ENCODE measurements at regions not wholly inside any gene's neighbourhood (a gene's known extent, or its start where the extent isn't known, plus 50 kb on each side); places are given as distances from the start of the nearest gene placed in this dataset.

GRCh38 chr1:88003255-88003654 is 674.6 kb downstream of the LMO4 start:
- Histone ChIP-seq H3K4me3 (ENCODE audit: low read length in 2 of 2) (no peak overlapping the region), H3K36me3 (replicated peaks in 1 of 2; ENCODE audit: control insufficient read depth in 2 of 2, insufficient read depth in 2 of 2, low read length in 2 of 2) (no peaks in the 10 kb centered on the region), H3K9ac (ENCODE audit: low read depth, low read length, poor library complexity) (no peak overlapping the region), H3K27ac (replicated peaks; ENCODE audit: low read length) (no peak overlapping the region), H3K4me2 (ENCODE audit: insufficient read depth, low read length, poor library complexity, severe bottlenecking) (no peak overlapping the region), H3K27me3 (ENCODE audit: control insufficient read depth in 3 of 3, insufficient read depth in 3 of 3, low read depth in 1 of 3, low read length in 3 of 3) (no peaks in the 10 kb centered on the region), H3K23ac (ENCODE audit: low read depth, low read length, poor library complexity) (no peak overlapping the region), H4K8ac (ENCODE audit: low read depth, low read length) (no peak overlapping the region), H2BK12ac (ENCODE audit: low read length) (no peak overlapping the region), H3K79me1 (ENCODE audit: low read depth, low read length) (no peaks in the 10 kb centered on the region), H2BK15ac (ENCODE audit: low read length) (no peak overlapping the region), H2AFZ (ENCODE audit: low read length) (no peak overlapping the region), H3K14ac (ENCODE audit: low read length) (no peak overlapping the region), H4K91ac (ENCODE audit: low read depth, low read length, poor library complexity) (no peak overlapping the region), H3K18ac (ENCODE audit: low read length) (no peak overlapping the region), H2BK5ac (ENCODE audit: low read length) (no peak overlapping the region), H2BK120ac (ENCODE audit: low read depth, low read length) (no peak overlapping the region), H3K4me1 (ENCODE audit: control insufficient read depth in 2 of 2, insufficient read depth in 1 of 2, low read depth in 1 of 2, low read length in 2 of 2) (no peaks in the 10 kb centered on the region), H3K4ac (ENCODE audit: low read length) (no peak overlapping the region), H3K9me3 (replicated peaks in 1 of 2; ENCODE audit: control insufficient read depth in 2 of 2, insufficient read depth in 1 of 2, low read depth in 1 of 2, low read length in 2 of 2) (no peaks in the 10 kb centered on the region), H2AK5ac (ENCODE audit: low read depth, low read length) (no peak overlapping the region)
- no peak for DNase-seq (ENCODE audit: low spot score)
- WGBS, 2 donors (ENCODE audit: extremely low coverage in 2 of 2, insufficient read length in 2 of 2, insufficient replicate concordance in 1 of 2), result no CpG with 5 or more reads among the region's 2 CpGs

DNA sequence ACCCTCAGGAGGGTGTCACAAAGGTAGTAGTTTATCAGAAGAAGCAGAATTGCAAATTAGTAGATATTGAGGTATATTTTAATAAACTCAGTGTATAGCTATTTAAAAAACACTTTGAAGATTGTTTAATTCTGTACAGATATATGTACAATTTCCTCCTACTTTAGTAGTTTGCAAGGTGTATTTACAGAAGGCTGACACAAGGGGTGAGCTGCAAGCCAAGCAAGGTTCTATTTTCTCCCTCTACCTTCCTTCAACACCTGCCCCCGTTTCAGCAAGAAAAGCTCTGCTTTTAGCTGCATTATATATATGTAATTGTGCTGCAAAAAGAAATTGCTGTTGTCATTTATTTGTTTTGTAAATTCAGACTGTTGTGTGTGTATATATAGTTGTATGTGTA is 674.2 kb upstream of the PKN2 start:
- Histone ChIP-seq H3K9me3 (replicated peaks in 1 of 2; ENCODE audit: control insufficient read depth in 2 of 2, insufficient read depth in 1 of 2, low read depth in 1 of 2, low read length in 2 of 2) (no peaks in the 10 kb centered on the region), H4K8ac (ENCODE audit: low read depth, low read length) (no peak overlapping the region), H2BK12ac (ENCODE audit: low read length) (no peak overlapping the region), H3K4ac (ENCODE audit: low read length) (no peak overlapping the region), H3K4me1 (ENCODE audit: control insufficient read depth in 2 of 2, insufficient read depth in 1 of 2, low read depth in 1 of 2, low read length in 2 of 2) (no peaks in the 10 kb centered on the region), H2BK120ac (ENCODE audit: low read depth, low read length) (no peak overlapping the region), H3K14ac (ENCODE audit: low read length) (no peak overlapping the region), H2AFZ (ENCODE audit: low read length) (no peak overlapping the region), H3K23ac (ENCODE audit: low read depth, low read length, poor library complexity) (no peak overlapping the region), H3K4me3 (ENCODE audit: low read length in 2 of 2) (no peak overlapping the region), H2AK5ac (ENCODE audit: low read depth, low read length) (no peak overlapping the region), H3K79me1 (ENCODE audit: low read depth, low read length) (no peaks in the 10 kb centered on the region), H3K18ac (ENCODE audit: low read length) (no peak overlapping the region), H3K4me2 (ENCODE audit: insufficient read depth, low read length, poor library complexity, severe bottlenecking) (no peak overlapping the region), H3K36me3 (replicated peaks in 1 of 2; ENCODE audit: control insufficient read depth in 2 of 2, insufficient read depth in 2 of 2, low read length in 2 of 2) (no peaks in the 10 kb centered on the region), H2BK5ac (ENCODE audit: low read length) (no peak overlapping the region), H4K91ac (ENCODE audit: low read depth, low read length, poor library complexity) (no peak overlapping the region), H3K9ac (ENCODE audit: low read depth, low read length, poor library complexity) (no peak overlapping the region), H3K27me3 (ENCODE audit: control insufficient read depth in 3 of 3, insufficient read depth in 3 of 3, low read depth in 1 of 3, low read length in 3 of 3) (no peaks in the 10 kb centered on the region), H2BK15ac (ENCODE audit: low read length) (no peak overlapping the region), H3K27ac (replicated peaks; ENCODE audit: low read length) (no peak overlapping the region)
- no peak for DNase-seq (ENCODE audit: low spot score)
- no CpG with 5 or more reads among the region's 1 CpG for WGBS, 2 donors (ENCODE audit: extremely low coverage in 2 of 2, insufficient read length in 2 of 2, insufficient replicate concordance in 1 of 2)

- DNase-seq (ENCODE audit: low spot score), result no peak
These were observed 670.6 kb upstream of the PKN2 start for GRCh38 chr1:88013485-88013884.

GRCh38 chr1:88014131-88014530 is 669.9 kb upstream of the PKN2 start:
- no peak overlapping the region for H3K23ac ChIP-seq (ENCODE audit: low read depth, low read length, poor library complexity)
- H3K27me3 ChIP-seq (ENCODE audit: control insufficient read depth in 3 of 3, insufficient read depth in 3 of 3, low read depth in 1 of 3, low read length in 3 of 3), result no peaks in the 10 kb centered on the region
- H3K79me1 ChIP-seq (ENCODE audit: low read depth, low read length), result no peaks in the 10 kb centered on the region
- no peak overlapping the region for H3K4me3 ChIP-seq (ENCODE audit: low read length in 2 of 2)
- no peak overlapping the region for H4K8ac ChIP-seq (ENCODE audit: low read depth, low read length)
- H2BK15ac ChIP-seq (ENCODE audit: low read length), result no peak overlapping the region
- no peak overlapping the region for H2BK12ac ChIP-seq (ENCODE audit: low read length)
- H3K14ac ChIP-seq (ENCODE audit: low read length), result no peak overlapping the region
- H3K4ac ChIP-seq (ENCODE audit: low read length), result no peak overlapping the region
- no peak overlapping the region for H2AK5ac ChIP-seq (ENCODE audit: low read depth, low read length)
- H3K36me3 ChIP-seq (replicated peaks in 1 of 2; ENCODE audit: control insufficient read depth in 2 of 2, insufficient read depth in 2 of 2, low read length in 2 of 2), result no peaks in the 10 kb centered on the region
- H3K27ac ChIP-seq (replicated peaks; ENCODE audit: low read length), result no peak overlapping the region
- no peak for DNase-seq (ENCODE audit: low spot score)
- H3K9ac ChIP-seq (ENCODE audit: low read depth, low read length, poor library complexity), result no peak overlapping the region
- no peak overlapping the region for H2AFZ ChIP-seq (ENCODE audit: low read length)
- no peak overlapping the region for H3K18ac ChIP-seq (ENCODE audit: low read length)
- no peak overlapping the region for H2BK120ac ChIP-seq (ENCODE audit: low read depth, low read length)
- no peak overlapping the region for H3K4me2 ChIP-seq (ENCODE audit: insufficient read depth, low read length, poor library complexity, severe bottlenecking)
- H4K91ac ChIP-seq (ENCODE audit: low read depth, low read length, poor library complexity), result no peak overlapping the region
- H3K9me3 ChIP-seq (replicated peaks in 1 of 2; ENCODE audit: control insufficient read depth in 2 of 2, insufficient read depth in 1 of 2, low read depth in 1 of 2, low read length in 2 of 2), result no peaks in the 10 kb centered on the region
- WGBS, 2 donors (ENCODE audit: extremely low coverage in 2 of 2, insufficient read length in 2 of 2, insufficient replicate concordance in 1 of 2), result 100% methylated on average over 1 of the region's 3 CpGs; no CpG with 5 or more reads in 1 of the 2 donors
- no peak overlapping the region for H2BK5ac ChIP-seq (ENCODE audit: low read length)
- no peaks in the 10 kb centered on the region for H3K4me1 ChIP-seq (ENCODE audit: control insufficient read depth in 2 of 2, insufficient read depth in 1 of 2, low read depth in 1 of 2, low read length in 2 of 2)

More at GRCh38 chr1:88013485-88013884, 670.6 kb upstream of the PKN2 start:
- no peak overlapping the region for H3K9ac ChIP-seq (ENCODE audit: low read depth, low read length, poor library complexity)
- no peak overlapping the region for H4K91ac ChIP-seq (ENCODE audit: low read depth, low read length, poor library complexity)
- no peak overlapping the region for H2AFZ ChIP-seq (ENCODE audit: low read length)
- no peaks in the 10 kb centered on the region for H3K4me1 ChIP-seq (ENCODE audit: control insufficient read depth in 2 of 2, insufficient read depth in 1 of 2, low read depth in 1 of 2, low read length in 2 of 2)
- no peaks in the 10 kb centered on the region for H3K36me3 ChIP-seq (replicated peaks in 1 of 2; ENCODE audit: control insufficient read depth in 2 of 2, insufficient read depth in 2 of 2, low read length in 2 of 2)
- no peak overlapping the region for H2BK15ac ChIP-seq (ENCODE audit: low read length)
- no peak overlapping the region for H2BK5ac ChIP-seq (ENCODE audit: low read length)
- no peaks in the 10 kb centered on the region for H3K9me3 ChIP-seq (replicated peaks in 1 of 2; ENCODE audit: control insufficient read depth in 2 of 2, insufficient read depth in 1 of 2, low read depth in 1 of 2, low read length in 2 of 2)
- H3K4me2 ChIP-seq (ENCODE audit: insufficient read depth, low read length, poor library complexity, severe bottlenecking), result no peak overlapping the region
- no peak overlapping the region for H4K8ac ChIP-seq (ENCODE audit: low read depth, low read length)
- no peak overlapping the region for H3K4me3 ChIP-seq (ENCODE audit: low read length in 2 of 2)
- H3K23ac ChIP-seq (ENCODE audit: low read depth, low read length, poor library complexity), result no peak overlapping the region
- no peaks in the 10 kb centered on the region for H3K79me1 ChIP-seq (ENCODE audit: low read depth, low read length)
- no peak overlapping the region for H3K4ac ChIP-seq (ENCODE audit: low read length)
- no peak overlapping the region for H2BK12ac ChIP-seq (ENCODE audit: low read length)
- no peak overlapping the region for H3K27ac ChIP-seq (replicated peaks; ENCODE audit: low read length)
- H3K18ac ChIP-seq (ENCODE audit: low read length), result no peak overlapping the region
- H2BK120ac ChIP-seq (ENCODE audit: low read depth, low read length), result no peak overlapping the region
- no peak overlapping the region for H2AK5ac ChIP-seq (ENCODE audit: low read depth, low read length)
- no peak overlapping the region for H3K14ac ChIP-seq (ENCODE audit: low read length)
- no peaks in the 10 kb centered on the region for H3K27me3 ChIP-seq (ENCODE audit: control insufficient read depth in 3 of 3, insufficient read depth in 3 of 3, low read depth in 1 of 3, low read length in 3 of 3)
